Heart left ventricle (tissue), 13 donors: ENCODE measurements at regions not wholly inside any gene's neighbourhood (a gene's known extent, or its start where the extent isn't known, plus 50 kb on each side); places are given as distances from the start of the nearest gene placed in this dataset.

Source experiments
- CTCF ChIP-seq, 12 donors: fragments of 200-600 bp; sonication (generic) in 4 of 12; IDR thresholded peaks; one replicate each; pipeline versions ENCODE4 v1.5.0 to v1.8.0; 2018 to 2022; ENCODE audit warnings: antibody characterized with exemption in 12 of 12, mild to moderate bottlenecking in 5 of 12
- POLR2A ChIP-seq, 2 donors: fragments of 450-650 bp; IDR thresholded peaks; one replicate each; pipeline ENCODE4 v1.6.1; 2017; ENCODE audit warnings: antibody characterized with exemption in 2 of 2, mild to moderate bottlenecking in 2 of 2, moderate library complexity in 2 of 2
- donor health status: ischemic (EF 13 %, LVEDD 7.1; RV severe dilation, severe dysfunction).
- donor health status: DM: no; HTN: yes; CAD: no.
- donor health status: DM: no; HTN: no; CAD: no.
- donor health status: ischemic (EF 25% LVEDD 6.9; RV normal size, moderate dysfunction).
- donor health status: ischemic (EF 25% LVEDD 5.7; RV mildly dilated, moderate dysfunction).
- donor health status: ischemic (EF 35%, LVEDD 5.7; RV mildly dilated, moderate dysfunction).
- donor health status: nonischemic (EF 11% LVEDD 7.7; RV severe dilation, severe dysfunction).
- donor health status: DM: yes; HTN: yes; CAD: no.
- donor health status: PGD.
- donor health status: ischemic (EF 29% LVEDD 5.4; RV normal size, mild dysfunction).
- donor health status: nonischemic (EF 23%, LVEDD 6.1; RV moderate dilation, normal function).

- TF ChIP-seq CTCF (IDR thresholded peaks at IDR 0.05) (no peak), POLR2A (IDR thresholded peaks at IDR 0.05) (no peak)
Observed at GRCh38 chr2:14932285-14932684, 299.8 kb downstream of the LRATD1 start.
